GM13976 (cell line): ENCODE measurements at regions not wholly inside any gene's neighbourhood (a gene's known extent, or its start where the extent isn't known, plus 50 kb on each side); places are given as distances from the start of the nearest gene placed in this dataset.
A peak's percentile ranks its signal among the peaks of the same experiment; 100 is the strongest.
"Not testable (repeated sequence)": the region's sequence is repeated elsewhere in the genome, so short reads cannot be mapped to it uniquely, and the experiment has no call there.

Source experiments
- DNase-seq: peaks from one replicate; pipeline ENCODE4 v3.0.0; 2012; ENCODE audit warnings: low spot score
- in situ Hi-C: fragments of 300-500 bp; cut with MboI; formaldehyde crosslinking; loops from one replicate; pipeline ENCODE4 v1.12.0; 2022; ENCODE audit warnings: low sequenced_read_pairs, mixed read lengths, inconsistent platforms; ENCODE audit not compliant: unreplicated experiment
- TF ChIP-seq, protein P1 (sequence below): IDR thresholded peaks from 2 replicates; pipeline ENCODE4 v1.5.1; 2012; ENCODE audit warnings: borderline replicate concordance, mild to moderate bottlenecking; ENCODE audit not compliant: insufficient read depth; ENCODE audit errors: extremely low read depth, missing control alignments, control extremely low read depth

DNA sequence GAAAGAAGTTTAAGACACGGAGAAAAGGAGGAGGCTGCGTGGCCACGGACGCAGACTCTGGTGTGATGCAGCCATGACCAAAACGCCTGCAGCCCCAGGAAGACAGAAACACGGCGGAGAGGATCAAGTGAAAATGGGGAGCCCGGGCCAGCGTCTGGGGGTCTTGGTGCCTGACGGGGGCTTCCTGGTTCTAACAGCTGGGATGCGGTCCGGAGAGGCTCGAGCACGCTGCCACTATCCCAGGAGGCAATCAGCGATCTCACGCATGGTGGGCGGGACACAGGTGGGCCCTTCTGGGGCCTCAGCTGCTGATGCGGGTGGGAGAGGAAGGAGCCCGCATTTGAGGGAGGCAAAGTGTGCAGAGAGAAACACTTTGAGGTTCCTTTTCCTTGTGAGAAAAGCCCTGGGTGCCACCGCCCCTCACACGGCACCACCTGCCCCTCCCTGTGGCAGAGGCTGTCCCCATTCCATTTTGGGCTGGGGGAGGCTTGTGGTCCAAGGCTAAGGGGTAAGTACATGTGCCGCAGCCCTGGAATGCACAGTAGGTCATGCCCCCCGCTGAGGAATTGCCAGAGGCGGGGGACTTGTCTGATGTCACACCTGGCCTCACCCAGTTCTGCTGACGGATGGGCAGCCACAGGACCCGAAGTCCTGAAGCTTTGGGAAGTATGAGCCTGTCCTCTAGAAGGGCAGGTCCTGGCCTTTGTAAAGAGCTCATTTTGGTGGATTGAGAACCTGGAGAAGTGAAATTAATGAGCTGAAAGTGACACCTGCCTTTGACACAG, 121.7 kb upstream of the ZNF469 start:
- DNase-seq, in situ Hi-C loops: not testable (repeated sequence)

DNA sequence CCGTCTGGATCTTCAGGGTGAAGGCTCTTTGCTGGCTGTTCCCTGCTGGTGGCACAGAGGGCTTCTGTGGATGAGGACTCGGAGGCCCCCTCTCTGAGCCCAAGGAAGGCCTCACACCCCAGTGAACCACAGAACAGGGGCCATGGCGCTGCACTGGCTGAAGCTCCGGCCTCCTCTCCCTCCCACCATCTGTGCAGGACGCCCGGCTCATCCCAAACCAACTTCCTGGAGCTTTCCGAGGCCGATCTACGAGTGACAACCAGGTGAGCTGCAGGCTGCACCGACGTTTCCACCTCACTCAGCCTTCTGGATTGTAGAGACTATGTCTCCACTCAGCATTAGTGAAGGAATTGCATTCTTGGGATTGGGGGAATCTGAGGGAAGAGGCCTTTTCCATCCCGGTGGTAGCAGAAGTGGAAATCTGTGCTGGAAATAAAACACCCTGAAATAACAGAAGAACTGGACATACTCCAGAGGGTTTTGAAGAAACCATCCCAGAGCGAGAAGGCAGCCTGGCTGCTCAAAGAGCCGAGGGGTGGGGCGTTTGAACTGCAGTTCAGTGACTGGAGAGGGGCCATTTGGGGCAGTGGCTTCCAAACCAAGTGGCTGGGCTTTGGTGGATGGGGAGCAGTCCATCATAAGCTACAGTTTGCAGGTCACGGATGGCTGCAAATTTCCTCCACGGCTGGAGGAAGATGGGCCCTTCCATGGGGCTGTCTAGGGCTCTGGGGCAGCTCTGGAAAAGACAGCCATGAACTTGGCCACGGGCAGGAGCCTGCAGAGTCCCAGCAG, 120.7 kb upstream of the ZNF469 start:
- DNase-seq, in situ Hi-C loops: not testable (repeated sequence)

DNA sequence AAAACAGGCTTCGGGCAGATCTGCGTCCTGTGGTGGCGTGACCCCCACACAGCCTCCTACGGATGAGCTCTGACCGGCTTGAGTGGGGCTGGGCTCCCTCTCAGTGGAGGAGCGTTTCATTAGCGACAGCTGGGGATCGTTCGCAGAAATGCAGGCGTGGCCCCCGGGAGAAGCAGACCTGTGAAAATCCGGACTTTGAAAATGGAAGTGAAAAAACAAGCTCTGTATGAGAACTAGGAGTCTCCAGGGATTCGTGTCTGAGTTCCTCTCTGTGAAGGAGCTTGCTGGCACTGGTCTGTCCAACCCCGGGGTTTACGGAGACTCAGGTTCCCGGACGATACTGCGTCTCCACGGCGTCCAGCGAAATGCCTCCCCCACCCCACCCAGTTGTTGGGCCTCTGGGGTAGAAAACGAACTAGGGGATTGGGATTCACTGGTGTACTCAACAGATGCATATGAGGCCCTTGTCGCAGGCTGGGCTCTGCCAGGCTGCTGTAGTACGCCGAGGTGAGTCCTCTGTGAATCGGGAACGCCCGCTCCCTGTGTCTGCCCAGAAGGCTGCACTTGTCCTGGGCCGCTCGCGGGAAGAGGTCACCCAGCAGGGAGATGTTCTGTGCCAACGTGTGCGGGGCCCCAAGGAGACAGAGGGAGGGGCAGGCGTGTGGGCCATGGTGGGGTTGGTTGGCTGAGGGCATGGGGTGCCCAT, 119.7 kb upstream of the ZNF469 start:
- DNase-seq, in situ Hi-C loops: not testable (repeated sequence)

DNA sequence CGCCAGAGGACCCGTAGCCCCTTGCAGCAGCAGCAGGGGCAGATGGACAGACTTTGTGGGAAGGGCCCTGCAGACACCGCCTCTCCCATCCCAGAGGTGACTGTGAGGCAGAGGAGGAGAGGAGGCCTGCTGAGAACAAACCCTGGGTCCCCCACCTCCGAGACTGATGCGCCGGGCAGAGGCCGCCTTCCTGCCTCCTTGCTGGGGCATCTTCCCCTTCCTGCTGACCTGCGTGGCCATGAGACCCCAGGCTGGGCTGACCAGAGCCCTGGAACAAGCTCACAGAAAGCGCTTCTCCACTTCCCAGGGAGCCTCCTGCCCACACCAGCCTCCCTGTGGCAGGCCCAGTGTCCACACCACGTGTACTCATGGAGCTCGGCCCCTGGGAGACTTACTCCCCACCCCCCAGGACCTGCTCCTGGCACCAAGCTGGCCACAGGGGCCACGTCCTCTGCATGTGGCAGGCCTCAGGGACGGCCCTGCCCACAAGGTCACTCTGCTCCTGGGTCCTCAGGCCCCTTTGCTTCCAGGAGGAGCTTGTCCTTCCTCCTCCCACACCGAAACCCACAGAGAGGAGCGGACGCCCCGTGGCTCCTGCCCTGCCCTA, 119.0 kb upstream of the ZNF469 start:
- DNase-seq = not testable (repeated sequence)

DNA sequence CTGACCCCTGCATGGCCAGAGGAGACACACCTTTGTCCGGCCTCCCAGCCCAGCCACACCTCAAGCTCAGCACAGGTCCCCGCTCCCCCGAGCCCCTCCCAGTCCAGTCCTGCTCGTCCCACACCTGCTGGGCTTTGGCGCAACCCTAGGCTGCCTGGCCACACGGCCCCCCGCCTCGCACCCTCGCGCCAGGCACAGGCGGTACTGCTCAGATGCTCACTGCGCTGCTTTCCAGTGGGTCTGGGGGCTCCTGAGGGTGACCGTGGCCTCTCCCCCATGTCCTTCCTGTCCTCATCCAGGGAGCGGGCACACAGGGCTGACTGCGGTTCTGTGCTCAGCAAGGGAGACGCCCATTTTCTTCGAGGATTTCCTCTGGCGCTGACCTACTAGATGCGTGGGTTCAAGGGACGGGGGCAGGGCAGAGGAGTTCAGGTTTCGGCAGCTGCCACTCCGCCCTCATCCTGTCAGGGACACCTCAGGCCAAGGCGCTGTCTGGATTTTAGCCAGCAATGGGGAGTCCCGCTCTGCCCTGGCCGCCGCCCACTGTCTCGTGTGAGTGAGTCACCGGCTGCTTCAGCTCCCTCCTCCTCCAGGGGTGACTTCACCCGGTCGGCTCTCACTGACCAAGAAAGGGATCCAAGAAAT, 118.0 kb upstream of the ZNF469 start:
- peak; percentile 82 for DNase-seq
- TF ChIP-seq, protein P1, sequence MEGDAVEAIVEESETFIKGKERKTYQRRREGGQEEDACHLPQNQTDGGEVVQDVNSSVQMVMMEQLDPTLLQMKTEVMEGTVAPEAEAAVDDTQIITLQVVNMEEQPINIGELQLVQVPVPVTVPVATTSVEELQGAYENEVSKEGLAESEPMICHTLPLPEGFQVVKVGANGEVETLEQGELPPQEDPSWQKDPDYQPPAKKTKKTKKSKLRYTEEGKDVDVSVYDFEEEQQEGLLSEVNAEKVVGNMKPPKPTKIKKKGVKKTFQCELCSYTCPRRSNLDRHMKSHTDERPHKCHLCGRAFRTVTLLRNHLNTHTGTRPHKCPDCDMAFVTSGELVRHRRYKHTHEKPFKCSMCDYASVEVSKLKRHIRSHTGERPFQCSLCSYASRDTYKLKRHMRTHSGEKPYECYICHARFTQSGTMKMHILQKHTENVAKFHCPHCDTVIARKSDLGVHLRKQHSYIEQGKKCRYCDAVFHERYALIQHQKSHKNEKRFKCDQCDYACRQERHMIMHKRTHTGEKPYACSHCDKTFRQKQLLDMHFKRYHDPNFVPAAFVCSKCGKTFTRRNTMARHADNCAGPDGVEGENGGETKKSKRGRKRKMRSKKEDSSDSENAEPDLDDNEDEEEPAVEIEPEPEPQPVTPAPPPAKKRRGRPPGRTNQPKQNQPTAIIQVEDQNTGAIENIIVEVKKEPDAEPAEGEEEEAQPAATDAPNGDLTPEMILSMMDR = no peak

More for the DNA sequence above, 119.0 kb upstream of the ZNF469 start:
- in situ Hi-C loops = not testable (repeated sequence)

DNA sequence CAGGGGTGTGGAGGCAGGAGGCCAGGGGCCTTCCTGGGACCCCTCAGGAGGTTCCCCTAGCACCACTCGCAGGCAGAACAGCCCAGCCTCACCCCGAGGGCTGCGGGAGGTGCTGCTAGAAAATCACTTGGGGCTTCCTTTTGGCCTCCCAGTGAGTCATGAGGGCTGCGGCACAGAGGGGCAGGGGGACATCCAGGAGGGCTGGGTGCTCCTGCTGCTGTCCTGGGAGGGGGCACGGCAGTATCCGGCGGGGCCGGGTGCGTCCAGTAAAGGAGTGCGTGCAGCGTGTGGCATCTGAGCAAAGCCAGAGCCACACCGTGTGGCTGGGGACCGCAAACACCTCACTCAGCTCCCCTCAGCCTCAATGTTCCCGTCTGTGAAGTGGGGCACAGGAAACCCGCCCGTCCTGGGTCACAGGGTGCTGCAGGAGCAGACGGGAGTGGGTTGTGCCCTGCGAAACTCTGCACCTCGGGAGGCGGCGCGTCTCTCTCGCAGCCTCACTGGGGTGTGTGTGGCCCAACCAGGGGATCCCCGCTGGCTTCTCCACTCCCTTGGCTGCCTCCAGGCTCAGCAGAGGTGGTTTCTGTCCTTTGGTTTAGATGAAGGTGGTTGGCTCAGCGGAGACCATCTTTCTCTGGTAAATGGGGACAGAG, 117.3 kb upstream of the ZNF469 start:
- in situ Hi-C loops = not testable (repeated sequence)
- peak; percentile 66 for DNase-seq

More for the DNA sequence above, 118.0 kb upstream of the ZNF469 start:
- in situ Hi-C loops = no loop called here

DNA sequence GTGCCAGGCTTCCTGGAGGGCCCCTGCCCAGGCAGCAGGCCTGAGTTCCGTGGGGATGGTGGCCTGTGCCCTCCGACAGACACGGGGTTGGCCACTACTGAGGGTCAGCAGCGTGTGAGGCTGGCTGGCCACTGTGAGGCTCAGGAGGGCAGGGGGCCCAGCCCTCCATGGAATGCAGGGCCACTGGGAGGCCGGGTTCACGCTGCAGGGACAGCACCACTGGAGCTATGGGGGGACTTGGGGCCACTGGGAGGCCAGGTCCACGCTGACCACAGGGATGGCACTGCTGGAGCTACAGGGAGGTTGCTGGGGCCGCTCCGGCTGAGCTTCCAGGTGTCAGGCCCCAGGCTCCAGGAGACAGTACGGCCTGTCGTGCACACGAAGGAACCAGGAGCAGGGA, 116.7 kb upstream of the ZNF469 start:
- in situ Hi-C loops, DNase-seq: not testable (repeated sequence)

DNA sequence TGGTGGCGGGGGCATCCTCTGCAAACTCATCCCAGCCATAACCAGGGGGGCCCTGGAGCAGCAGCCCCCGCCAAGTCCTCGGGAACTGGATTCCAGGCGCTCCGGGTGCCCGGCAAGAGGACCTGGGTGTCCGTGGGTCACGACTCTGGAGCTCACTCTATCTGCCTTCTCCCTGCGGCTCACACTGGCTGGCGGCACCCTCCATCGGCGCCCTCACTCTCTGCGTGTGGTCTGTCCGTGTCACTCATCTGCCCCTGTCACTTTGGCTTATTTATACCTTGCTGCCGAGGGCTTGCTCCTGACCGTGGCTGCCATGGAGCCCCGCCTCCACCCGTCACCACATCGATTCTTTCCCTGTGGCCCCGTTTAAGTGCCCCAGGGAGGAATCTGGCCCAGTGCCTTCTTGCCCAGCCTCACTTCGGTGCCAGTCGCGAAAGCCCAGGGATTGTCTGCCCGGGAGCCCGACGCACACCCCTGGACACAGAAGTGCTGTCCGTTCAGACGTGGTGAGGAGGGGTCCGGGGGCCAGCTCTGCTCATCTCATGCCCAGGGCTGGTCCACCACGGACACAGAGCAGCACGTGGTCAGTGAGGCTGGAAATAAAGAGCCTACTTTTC, 115.7 kb upstream of the ZNF469 start:
- DNase-seq, in situ Hi-C loops: not testable (repeated sequence)

DNA sequence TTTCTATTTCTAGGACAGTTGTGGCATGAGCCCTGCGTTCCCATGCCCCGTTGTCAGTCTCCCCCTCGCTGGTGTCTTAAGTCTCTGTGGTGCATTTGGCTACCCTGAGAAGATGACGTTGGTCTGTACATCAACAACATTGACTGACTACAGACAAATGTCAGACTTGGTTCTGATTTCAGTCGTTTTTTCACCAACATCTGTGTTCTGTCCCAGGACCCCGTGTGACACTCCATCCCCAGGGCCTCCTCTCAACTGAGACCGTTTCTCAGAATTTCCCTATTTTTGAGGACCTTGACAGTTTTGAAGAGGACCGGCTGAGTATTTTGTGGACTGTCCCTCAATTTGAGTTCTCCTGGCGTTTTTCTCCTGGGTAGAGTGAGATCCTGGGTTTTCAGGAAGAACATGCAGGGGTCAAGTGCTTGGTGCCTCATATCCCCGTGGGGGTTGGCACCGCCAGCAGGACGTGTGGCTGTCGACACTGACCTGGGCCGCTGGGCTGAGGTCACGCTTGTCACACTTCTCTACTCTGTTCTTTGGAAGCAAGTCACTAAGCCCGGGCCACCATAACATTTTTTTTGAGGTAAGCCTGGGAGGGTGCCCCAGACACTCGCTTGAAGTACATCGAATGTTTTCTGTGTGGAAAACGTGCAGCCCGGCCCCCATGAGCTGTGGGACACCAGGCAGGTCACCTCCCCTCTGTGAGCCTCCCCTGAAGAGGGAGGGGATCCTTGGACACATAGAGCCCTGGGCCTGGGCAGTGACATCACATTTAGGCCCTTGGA, 114.4 kb upstream of the ZNF469 start:
- in situ Hi-C loops, DNase-seq: not testable (repeated sequence)

DNA sequence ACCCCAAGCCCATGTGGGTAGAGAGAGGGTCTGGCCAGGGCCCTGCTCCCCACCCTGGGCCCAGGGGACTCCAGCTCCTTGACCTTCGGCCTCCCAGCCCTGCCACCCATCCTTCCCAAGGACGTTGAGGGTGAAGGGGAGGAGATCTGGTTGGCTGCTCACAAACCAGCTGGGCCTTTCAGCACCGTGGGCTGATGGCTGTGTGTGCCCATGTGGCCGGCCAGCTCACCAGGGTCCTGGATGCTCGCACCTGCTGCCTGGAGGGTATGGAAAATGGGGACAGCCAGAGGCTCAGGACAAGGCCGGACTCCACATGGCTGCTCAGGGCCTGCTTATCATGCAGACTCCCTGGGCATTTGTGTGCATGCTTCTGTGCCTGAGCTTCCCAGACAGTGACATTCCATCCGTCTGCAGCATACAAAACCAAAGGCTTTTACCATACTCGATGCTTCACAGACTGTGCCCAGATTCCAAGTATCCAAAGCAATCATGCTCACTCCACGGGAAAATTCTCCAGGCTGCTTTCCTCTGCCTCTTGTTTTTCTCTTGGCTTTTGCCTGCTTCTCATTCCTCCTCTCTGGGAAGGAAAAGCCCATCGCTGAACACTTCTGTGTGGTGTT, 112.5 kb upstream of the ZNF469 start:
- in situ Hi-C loops, DNase-seq: not testable (repeated sequence)

DNA sequence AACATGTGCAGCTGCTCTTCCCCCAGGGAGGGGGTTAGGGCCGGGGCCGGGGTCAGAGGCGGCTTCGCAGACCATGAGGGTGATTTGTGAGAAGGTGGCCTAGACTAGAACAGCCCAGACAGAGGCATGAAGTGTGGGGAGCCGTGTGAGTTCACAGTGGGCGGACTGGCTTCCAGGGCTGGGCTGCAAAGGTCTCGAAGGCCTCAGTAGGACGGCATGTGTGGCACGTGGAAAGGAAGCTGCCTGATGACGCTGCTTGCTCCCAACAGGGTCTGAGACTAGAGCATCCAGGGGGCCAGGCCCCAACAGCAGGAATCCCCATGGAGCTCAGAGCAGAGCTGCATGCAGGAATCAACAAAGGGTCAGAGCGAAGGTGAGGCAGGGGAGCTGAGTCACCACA, 111.5 kb upstream of the ZNF469 start:
- in situ Hi-C loops = not testable (repeated sequence)

DNA sequence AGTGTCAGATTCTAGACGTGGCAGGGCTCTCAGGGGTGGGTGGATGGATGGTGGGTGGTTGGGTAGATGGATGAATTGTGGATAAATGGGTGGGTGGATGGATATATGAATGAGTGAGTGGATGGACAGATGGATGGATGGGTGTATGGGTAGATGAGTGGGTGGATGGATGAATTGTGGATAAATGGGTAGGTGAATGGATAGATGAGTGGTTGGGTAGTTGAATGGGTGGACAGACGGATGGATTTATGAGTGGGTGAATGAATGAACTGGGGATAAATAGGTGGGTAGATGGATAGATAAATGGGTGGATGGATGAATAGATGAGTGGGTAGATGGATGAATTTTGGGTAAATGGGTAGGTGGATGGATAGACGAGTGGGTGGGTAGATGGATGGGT, 111.0 kb upstream of the ZNF469 start:
- in situ Hi-C loops, DNase-seq: not testable (repeated sequence)

More for the DNA sequence above, 111.5 kb upstream of the ZNF469 start:
- not testable (repeated sequence) for DNase-seq

DNA sequence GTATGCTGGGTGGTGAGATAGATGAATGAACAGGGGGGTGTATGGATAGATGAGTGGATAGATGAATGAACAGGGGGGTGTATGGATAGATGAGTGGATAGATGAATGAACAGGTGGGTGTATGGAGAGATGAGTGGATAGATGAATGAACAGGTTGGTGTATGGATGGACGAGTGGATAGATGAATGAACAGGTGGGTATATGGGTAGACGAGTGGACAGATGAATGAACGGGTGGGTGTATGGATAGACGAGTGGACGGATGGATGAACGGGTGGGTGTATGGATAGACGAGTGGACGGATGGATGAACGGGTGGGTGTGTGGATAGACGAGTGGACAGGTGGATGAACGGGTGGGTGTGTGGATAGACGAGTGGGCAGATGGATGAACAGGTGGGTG, 110.3 kb upstream of the ZNF469 start:
- DNase-seq, in situ Hi-C loops: not testable (repeated sequence)

DNA sequence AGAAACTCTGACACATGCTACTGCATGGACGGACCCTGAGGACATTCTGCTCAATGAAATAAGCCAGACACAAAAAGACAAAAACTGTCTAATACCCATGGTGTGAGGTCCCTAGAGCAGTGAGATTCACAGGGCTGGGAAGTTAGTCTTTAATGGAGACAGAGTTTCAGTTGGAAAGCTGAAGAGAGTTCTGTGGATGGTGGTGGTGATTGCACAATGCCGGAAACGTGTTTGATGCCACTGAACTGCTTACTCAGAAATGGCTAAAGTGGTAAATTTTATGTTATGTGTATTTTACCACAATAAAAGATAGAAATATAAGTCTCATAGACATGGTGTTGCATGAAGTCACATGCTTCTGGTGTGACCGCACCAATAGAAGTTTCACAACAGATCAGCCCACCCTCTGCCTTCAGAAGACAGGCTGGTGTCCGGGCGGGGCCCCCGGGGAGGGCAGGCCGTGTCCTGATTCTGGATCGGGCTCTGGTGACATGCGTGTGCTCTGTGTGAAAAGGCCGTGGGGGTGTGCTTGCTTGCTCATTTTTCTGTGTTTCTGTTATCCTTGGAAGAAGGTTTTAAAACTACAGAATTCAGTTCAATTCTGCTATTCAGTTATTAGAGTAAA, 108.5 kb upstream of the ZNF469 start:
- in situ Hi-C loops, DNase-seq: not testable (repeated sequence)
